BJ (cell line): ENCODE measurements at regions not wholly inside any gene's neighbourhood (a gene's known extent, or its start where the extent isn't known, plus 50 kb on each side); places are given as distances from the start of the nearest gene placed in this dataset.

Source experiments
- CTCF ChIA-PET: fragments of 350-600 bp; formaldehyde crosslinking; extraction: SDS; loops from one replicate; lab custom pipeline; 2021; ENCODE audit warnings: antibody characterized with exemption, inconsistent platforms; lab: Yijun Ruan, JAX
- POLR2A ChIA-PET: fragments of 300-600 bp; sonication (Branson Sonifier 250); formaldehyde crosslinking; extraction: SDS; loops from one replicate; lab custom pipeline; 2021; ENCODE audit warnings: antibody characterized with exemption; lab: Charles Lee
- DNase-seq: peaks from one replicate; pipeline ENCODE4 v3.0.0-alpha.2; 2011; ENCODE audit warnings: low read depth
- H3K27me3 ChIP-seq: 2 replicates; pipeline ENCODE4 v1.6.0; 2011; ENCODE audit warnings: low read length; ENCODE audit not compliant: control insufficient read depth, insufficient read depth
- H3K36me3 ChIP-seq: 2 replicates; pipeline ENCODE4 v1.5.1; 2011; ENCODE audit warnings: low read length; ENCODE audit not compliant: control insufficient read depth, insufficient read depth
- H3K4me3 ChIP-seq: 2 replicates; pipeline ENCODE4 v1.5.1; 2011; ENCODE audit warnings: low read depth, mild to moderate bottlenecking, control low read depth, low read length
- TF ChIP-seq, protein P1 (sequence below): IDR thresholded peaks from 2 replicates; pipeline ENCODE4 v1.5.1; 2011; ENCODE audit warnings: low read depth, mild to moderate bottlenecking, control low read depth, inconsistent platforms, low read length, moderate library complexity; ENCODE audit not compliant: insufficient read depth

DNA sequence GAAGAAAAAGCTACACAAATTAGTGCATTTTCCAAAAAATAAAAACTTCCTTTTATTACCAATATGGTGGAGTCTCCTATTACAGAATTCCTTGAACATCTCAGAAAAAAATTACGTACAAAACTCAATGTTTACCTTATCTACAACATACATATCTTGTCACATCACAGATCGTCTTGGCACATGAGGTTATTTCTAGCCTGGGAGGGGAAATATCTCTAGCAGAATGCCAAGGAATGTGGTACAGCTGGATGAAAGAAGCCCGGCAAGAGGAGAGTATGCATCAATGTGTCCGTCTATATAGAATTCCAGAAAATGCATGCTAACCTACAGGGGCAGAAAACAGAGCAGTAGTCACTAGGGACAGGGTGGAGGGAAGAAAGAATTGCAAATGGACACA lies 443.8 kb downstream of the ZSWIM6 start:
- H3K4me3 ChIP-seq = no peak overlapping the region
- H3K36me3 ChIP-seq = no peaks in the 10 kb centered on the region
- DNase-seq = no peak
- POLR2A ChIA-PET = no interaction called here
- no peaks in the 10 kb centered on the region for H3K27me3 ChIP-seq
- TF ChIP-seq, protein P1, sequence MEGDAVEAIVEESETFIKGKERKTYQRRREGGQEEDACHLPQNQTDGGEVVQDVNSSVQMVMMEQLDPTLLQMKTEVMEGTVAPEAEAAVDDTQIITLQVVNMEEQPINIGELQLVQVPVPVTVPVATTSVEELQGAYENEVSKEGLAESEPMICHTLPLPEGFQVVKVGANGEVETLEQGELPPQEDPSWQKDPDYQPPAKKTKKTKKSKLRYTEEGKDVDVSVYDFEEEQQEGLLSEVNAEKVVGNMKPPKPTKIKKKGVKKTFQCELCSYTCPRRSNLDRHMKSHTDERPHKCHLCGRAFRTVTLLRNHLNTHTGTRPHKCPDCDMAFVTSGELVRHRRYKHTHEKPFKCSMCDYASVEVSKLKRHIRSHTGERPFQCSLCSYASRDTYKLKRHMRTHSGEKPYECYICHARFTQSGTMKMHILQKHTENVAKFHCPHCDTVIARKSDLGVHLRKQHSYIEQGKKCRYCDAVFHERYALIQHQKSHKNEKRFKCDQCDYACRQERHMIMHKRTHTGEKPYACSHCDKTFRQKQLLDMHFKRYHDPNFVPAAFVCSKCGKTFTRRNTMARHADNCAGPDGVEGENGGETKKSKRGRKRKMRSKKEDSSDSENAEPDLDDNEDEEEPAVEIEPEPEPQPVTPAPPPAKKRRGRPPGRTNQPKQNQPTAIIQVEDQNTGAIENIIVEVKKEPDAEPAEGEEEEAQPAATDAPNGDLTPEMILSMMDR = no peak
- CTCF ChIA-PET = interaction anchor here (0.9 kb wide), 1 partner anchor 9 kb away, joined by 3 read pairs; no protein-coding TSS in a partner anchor

DNA sequence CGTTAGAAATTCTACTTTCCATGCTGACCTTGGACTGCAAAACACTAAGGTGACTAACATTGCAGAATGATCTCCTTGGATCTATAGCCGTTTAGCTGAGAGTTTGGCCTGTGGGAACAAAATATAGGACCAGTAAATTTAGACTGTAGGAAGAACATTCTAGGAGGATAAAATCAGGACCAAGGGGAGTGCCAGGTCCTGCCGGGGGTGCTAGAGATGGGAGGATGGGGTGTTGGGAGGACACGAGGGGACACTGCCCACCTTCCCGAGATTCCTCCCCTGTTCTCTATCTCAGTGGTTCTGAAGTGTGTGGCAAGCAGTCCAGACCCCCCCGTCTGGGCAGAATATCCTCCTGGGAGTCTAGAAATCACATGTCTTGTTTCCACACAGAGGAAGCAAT lies 445.2 kb downstream of the ZSWIM6 start:
- Histone ChIP-seq H3K4me3 (no peak overlapping the region), H3K36me3 (no peaks in the 10 kb centered on the region), H3K27me3 (no peaks in the 10 kb centered on the region)
- CTCF ChIA-PET = no interaction called here
- TF ChIP-seq, protein P1 = no peak
- POLR2A ChIA-PET = no interaction called here
- DNase-seq = no peak

GRCh38 chr5:61779743-61780142 lies 447.7 kb downstream of the ZSWIM6 start:
- CTCF ChIA-PET = interaction anchor here (1.2 kb wide), 1 partner anchor 23 kb away, joined by 4 read pairs; no protein-coding TSS in a partner anchor
- Histone ChIP-seq H3K36me3 (no peaks in the 10 kb centered on the region), H3K4me3 (no peak overlapping the region), H3K27me3 (no peaks in the 10 kb centered on the region)
- no peak for DNase-seq
- POLR2A ChIA-PET = no interaction called here
- TF ChIP-seq, protein P1 = no peak

DNA sequence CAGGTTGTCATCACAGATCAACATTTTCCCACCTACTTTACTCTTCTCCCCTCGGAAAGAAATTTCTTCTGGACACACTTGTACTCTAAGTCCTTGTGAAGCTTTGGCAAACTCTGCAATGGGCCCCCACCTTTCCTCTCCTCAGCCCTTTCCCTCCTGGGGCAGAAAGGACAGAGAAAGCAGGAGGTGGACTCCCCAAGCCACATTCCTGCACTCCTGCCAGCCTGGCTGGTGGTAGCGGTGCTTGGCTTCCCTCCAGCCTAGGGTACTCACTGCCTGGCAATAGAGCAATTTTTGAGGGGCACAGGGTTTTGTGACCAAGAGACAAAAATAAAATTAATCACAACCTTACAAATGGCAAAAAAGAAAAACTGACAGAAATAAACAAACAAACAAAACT lies 451.4 kb downstream of the ZSWIM6 start:
- TF ChIP-seq, protein P1 = no peak
- no peak overlapping the region for H3K4me3 ChIP-seq

GRCh38 chr5:61784341-61784740 lies 452.3 kb downstream of the ZSWIM6 start:
- Histone ChIP-seq H3K4me3 (no peak overlapping the region), H3K27me3 (no peaks in the 10 kb centered on the region), H3K36me3 (no peaks in the 10 kb centered on the region)
- ChIA-PET CTCF (interaction anchor here (0.6 kb wide), 2 partner anchors 18 to 20 kb away, joined by 3 read pairs; no protein-coding TSS in a partner anchor), POLR2A (no interaction called here)
- TF ChIP-seq, protein P1 = no peak
- no peak for DNase-seq

More for the DNA sequence above, 451.4 kb downstream of the ZSWIM6 start:
- CTCF ChIA-PET = no interaction called here
- no peak for DNase-seq
- POLR2A ChIA-PET = no interaction called here
- H3K36me3 ChIP-seq = no peaks in the 10 kb centered on the region
- H3K27me3 ChIP-seq = no peaks in the 10 kb centered on the region
